NOMO-1 (cell line): ENCODE measurements at regions not wholly inside any gene's neighbourhood (a gene's known extent, or its start where the extent isn't known, plus 50 kb on each side); places are given as distances from the start of the nearest gene placed in this dataset.
"Not testable (repeated sequence)": the region's sequence is repeated elsewhere in the genome, so short reads cannot be mapped to it uniquely, and the experiment has no call there.

Experiments
- DNase-seq, 2 experiments: peaks; one replicate each; lab custom pipeline; 2025; ENCODE audit not compliant: unreplicated experiment in 2 of 2; lab: John Stamatoyannopoulos, UW

- no peak for DNase-seq
These were observed 1005.9 kb downstream of the BRD1 start for GRCh38 chr22:48821727-48822126.

- no peak for DNase-seq
These were observed 1006.4 kb downstream of the BRD1 start for GRCh38 chr22:48821346-48821690.

- DNase-seq = no peak
These were observed 1007.0 kb downstream of the BRD1 start for GRCh38 chr22:48820481-48821345.

- no peak for DNase-seq
These were observed 1007.7 kb downstream of the BRD1 start for GRCh38 chr22:48819961-48820360.

GRCh38 chr22:48819232-48819631 is 1008.4 kb downstream of the BRD1 start:
- no peak for DNase-seq

GRCh38 chr22:48817491-48817890 is 1010.2 kb downstream of the BRD1 start:
- DNase-seq = not testable (repeated sequence)

GRCh38 chr22:48811885-48812284 is 1015.8 kb downstream of the BRD1 start:
- DNase-seq = no peak

GRCh38 chr22:48808038-48808960 is 1019.4 kb downstream of the BRD1 start:
- no peak for DNase-seq

- DNase-seq = no peak
These were observed 1020.5 kb downstream of the BRD1 start for GRCh38 chr22:48807155-48807554.

GRCh38 chr22:48806227-48806781 is 1021.4 kb downstream of the BRD1 start:
- no peak for DNase-seq

GRCh38 chr22:48805516-48805915 is 1022.2 kb downstream of the BRD1 start:
- DNase-seq = no peak

GRCh38 chr22:48804811-48805301 is 1022.8 kb downstream of the BRD1 start:
- DNase-seq = no peak

GRCh38 chr22:48803948-48804810 is 1023.5 kb downstream of the BRD1 start:
- DNase-seq = no peak

GRCh38 chr22:48803171-48803947 is 1024.3 kb downstream of the BRD1 start:
- no peak for DNase-seq

- no peak for DNase-seq
These were observed 1025.1 kb downstream of the BRD1 start for GRCh38 chr22:48802576-48802975.

GRCh38 chr22:48800886-48801607 is 1026.6 kb downstream of the BRD1 start:
- DNase-seq = no peak

GRCh38 chr22:48800036-48800885 is 1027.4 kb downstream of the BRD1 start:
- no peak for DNase-seq
